ACHN (cell line): ENCODE measurements at regions not wholly inside any gene's neighbourhood (a gene's known extent, or its start where the extent isn't known, plus 50 kb on each side); places are given as distances from the start of the nearest gene placed in this dataset.
"Not testable (repeated sequence)": the region's sequence is repeated elsewhere in the genome, so short reads cannot be mapped to it uniquely, and the experiment has no call there.

Experiments used
- DNase-seq: peaks from one replicate; pipeline ENCODE4 v3.0.0-alpha.2; 2015
- in situ Hi-C: cut with HindIII; loops from 2 replicates; pipeline ENCODE4 v1.10.0; 2017; ENCODE audit warnings: low sequenced_read_pairs, low pct_ligation_motif_present, low pct_unique_long_range_greater_than_20kb

DNA sequence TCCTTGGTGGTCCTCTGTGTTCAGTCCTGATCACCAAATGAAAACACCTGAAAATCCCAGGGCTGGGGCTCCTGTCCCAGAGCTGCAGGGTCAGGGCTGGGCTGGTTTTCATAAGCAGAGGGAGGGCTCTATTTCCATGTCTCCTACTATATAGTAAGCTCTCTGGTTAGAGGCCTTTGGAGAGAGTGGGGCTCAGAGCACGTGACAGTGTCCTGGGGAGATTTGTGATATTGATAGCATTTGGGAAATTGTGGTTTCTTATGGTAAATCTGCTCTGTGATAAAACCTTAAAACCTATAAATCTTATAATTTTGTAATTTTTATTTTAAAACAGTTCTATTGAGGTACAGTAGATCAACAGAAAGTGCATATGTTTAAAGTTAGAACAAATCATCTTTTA is 1202.2 kb downstream of the TMEM121 start:
- in situ Hi-C loops: no loop called here
- no peak for DNase-seq

DNA sequence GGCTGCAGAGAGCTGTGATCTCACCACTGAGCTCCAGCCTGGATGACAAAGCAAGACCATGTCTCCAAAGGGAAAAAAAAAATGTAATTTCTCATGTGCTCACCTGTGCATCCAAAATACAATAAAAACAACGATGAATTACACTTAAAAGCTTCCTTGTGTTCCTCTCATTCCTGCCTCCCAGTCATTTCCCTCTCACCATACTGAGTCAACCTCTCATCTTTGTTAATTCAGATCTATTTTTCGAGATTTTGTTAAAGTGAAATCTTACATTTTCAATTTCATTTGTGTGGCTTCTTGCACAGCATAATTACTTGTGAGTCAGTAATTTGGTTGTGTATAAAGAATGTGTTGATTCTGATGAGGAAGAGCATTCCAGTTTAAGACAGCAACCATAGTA is 1203.2 kb downstream of the TMEM121 start:
- in situ Hi-C loops: no loop called here
- no peak for DNase-seq

GRCh38 chr14:106733771-106734170 is 1207.4 kb downstream of the TMEM121 start:
- in situ Hi-C loops: no loop called here
- DNase-seq: no peak

DNA sequence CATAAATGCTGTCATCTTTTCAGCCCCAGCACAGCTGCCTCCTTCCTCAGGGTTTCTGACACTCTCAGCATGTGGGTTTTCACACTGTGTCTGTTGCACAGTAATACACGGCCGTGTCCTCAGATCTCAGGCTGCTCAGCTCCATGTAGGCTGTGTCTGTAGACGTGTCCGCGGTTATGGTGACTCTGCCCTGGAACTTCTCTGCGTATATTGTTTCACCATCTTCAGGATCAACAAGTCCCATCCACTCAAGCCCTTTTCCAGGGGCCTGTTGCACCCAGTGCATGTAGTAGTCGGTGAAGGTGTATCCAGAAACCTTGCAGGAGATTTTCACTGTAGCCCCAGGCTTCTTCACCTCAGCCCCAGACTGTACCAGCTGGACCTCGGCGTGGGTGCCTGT is 1210.6 kb downstream of the TMEM121 start:
- in situ Hi-C loops: no loop called here
- DNase-seq: no peak

GRCh38 chr14:106738075-106738474 is 1211.7 kb downstream of the TMEM121 start:
- in situ Hi-C loops: no loop called here
- no peak for DNase-seq

DNA sequence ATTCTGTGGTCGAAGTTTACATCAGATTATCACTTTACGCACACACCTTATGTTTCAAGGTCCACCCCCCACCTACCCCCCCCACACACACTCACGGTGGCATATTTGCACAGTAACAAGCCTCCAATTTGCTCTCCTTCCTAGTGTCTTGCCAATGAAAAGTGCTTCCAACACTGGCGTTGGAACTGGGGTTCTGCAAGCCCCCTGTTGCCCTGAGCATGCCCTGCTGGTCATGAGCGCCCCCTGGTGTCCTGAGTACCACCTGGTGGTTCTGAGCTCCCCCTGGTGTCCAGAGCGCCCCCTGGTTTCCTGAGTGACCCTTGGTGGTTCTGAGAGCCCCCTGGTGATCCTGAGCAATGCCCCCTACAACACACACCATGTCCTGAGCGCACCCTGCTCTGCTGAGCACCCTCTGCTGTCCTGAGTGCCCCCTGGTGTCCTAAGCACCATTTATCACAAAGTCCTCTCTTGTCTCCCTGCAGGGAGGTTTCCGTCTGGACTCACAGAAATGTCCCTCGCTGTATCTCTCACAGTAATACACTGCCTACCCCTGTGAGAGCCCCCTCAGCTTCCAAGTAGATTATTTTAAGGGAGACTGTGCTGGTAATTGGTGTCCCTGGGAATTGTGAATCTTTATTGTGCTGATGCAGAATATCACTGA is 1212.3 kb downstream of the TMEM121 start:
- DNase-seq, in situ Hi-C loops: not testable (repeated sequence)

GRCh38 chr14:106741086-106741827 is 1214.9 kb downstream of the TMEM121 start:
- in situ Hi-C loops, DNase-seq: not testable (repeated sequence)

GRCh38 chr14:106745016-106745767 is 1218.8 kb downstream of the TMEM121 start:
- in situ Hi-C loops, DNase-seq: not testable (repeated sequence)

- DNase-seq, in situ Hi-C loops: not testable (repeated sequence)
These were observed 1223.7 kb downstream of the TMEM121 start for GRCh38 chr14:106750089-106750488.

DNA sequence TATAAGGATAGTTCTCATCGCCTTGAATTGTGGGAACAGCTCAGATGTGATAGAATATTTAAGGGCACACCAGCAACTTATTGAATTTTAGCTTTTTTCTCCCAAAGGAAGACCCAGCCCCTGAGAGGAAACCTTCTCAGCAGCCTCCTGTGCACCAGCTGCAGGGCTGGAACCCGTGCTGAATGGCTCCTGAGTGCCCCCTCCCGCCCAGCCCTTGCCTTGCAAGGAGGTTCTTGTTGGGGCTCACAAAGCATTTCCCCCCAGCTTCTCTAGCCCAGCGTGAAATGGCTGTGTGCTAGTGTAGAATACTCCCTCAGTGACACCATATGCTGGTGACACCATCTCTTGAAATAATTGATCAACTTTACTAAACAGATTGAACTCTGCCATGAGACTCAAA is 1227.4 kb downstream of the TMEM121 start:
- DNase-seq, in situ Hi-C loops: not testable (repeated sequence)

DNA sequence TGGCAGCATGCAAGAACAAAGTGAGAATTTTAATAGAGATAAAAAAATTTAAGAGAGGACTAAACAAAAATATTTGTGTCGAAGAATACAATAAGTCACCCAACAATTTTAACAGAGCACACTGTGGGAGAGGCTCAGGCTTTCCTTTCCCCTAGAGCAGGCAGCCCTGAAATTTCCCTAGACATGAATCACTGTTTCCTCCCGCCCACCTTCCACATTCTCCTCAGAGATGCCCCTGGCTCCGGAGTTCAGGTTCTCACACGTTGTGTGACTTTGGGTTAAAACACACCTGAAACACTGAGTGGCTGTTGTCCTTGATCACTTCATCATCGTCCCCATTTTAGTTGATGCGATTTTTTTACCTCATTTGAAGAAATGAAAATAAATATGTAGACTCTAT is 1231.1 kb downstream of the TMEM121 start:
- in situ Hi-C loops, DNase-seq: not testable (repeated sequence)

DNA sequence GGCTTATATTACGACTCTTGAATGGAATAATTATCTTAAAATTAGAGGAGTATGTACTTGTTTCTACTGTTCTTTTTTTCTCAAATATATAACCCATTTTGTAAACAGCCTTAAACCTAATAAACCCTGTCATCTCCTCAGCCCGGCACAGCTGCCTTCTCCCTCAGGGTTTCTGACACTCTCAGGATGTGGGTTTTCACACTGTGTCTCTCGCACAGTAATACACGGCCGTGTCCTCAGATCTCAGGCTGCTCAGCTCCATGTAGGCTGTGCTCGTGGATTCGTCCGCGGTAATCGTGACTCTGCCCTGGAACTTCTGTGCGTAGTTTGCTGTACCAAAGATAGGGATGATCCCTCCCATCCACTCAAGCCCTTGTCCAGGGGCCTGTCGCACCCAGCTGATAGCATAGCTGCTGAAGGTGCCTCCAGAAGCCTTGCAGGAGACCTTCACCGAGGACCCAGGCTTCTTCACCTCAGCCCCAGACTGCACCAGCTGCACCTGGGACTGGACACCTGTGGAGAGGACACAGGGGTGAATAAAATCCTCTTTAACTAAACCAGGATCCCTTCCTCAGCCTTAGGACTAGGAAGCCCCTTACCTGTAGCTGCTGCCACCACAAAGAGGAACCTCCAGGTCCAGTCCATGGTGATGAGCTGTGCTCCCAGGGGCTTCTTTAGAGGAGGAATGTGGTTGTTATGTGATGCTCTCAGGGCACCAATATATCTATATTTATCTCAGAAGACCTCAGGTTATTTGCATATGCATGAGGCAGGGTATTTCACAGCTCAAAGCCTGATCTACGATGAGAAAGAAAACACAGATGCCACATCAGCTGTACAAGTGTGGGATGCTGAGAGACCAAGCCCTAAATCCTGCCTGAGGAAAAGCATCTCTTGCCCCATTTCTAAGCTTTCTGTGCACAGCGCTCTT is 1235.8 kb downstream of the TMEM121 start:
- in situ Hi-C loops, DNase-seq: not testable (repeated sequence)

GRCh38 chr14:106764968-106765369 is 1238.6 kb downstream of the TMEM121 start:
- in situ Hi-C loops, DNase-seq: not testable (repeated sequence)

GRCh38 chr14:106766145-106766544 is 1239.8 kb downstream of the TMEM121 start:
- no peak for DNase-seq
- in situ Hi-C loops: no loop called here

DNA sequence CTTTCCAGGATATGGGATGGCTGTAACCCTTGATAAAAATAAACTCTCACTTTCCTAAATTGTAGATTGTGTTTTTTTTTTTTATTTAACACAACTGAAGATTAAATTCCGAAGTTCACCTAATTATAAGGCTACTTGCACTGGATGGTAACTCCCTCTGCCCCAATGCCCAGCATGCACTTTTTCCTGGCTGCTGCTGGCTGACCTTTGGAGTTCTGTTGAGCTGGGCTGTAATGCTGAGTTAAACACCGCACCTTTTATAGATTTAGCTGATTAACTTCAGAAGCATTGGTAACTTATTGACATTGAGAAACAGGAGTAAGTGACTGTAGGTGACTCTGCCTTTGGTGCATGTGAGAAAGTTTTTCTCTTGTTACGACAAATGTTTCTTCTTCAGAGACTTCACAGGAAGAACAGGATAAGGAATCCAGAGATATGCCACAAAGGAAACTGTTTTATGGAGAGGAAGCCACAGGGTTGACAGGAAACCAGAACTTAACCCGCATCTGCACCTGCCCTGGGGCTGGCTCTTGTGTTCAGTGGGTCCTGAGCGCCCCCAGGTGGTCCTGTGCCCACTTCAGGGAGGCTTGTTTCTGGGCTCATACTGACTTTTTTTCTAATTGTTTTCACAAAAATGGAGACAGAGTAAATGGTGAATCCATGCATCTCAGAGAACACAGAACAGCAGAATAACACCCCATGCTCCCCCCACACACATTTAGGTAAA is 1240.3 kb downstream of the TMEM121 start:
- in situ Hi-C loops, DNase-seq: not testable (repeated sequence)

- in situ Hi-C loops, DNase-seq: not testable (repeated sequence)
These were observed 1241.8 kb downstream of the TMEM121 start for GRCh38 chr14:106768230-106768629.

DNA sequence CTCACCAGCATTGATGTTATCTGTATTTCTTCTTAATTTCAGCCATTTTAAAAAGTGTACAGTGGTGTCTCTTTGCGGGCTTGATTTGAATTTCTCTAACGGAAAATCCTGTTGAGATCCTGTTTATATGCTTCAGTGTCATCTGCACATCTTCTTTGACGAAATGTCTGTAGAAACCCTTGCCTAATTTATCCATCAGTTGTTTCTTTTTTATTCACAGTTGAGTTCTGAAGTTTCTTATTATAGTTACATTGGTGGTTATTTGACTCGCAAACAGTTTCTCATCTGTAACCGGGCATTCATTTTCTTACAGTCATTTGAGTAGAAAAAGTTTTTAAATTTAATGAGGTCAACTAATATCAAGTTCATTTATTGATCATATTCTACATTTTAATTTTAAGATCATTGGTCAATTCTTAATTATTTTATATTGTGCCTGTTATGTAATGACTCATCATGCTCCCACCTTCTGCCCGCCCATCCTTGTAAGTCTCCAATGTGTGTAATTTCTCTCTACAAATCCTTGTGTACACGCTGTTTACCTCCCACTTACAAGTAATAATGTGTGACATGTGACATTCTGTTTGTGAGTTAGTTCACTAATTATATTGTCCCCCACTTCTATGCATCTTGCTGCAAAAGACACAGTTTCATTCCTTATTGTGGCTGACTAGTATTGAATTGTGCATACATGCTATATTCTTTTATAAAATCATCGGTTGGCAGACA is 1242.8 kb downstream of the TMEM121 start:
- DNase-seq, in situ Hi-C loops: not testable (repeated sequence)
